GM21717 (cell line): ENCODE measurements at regions not wholly inside any gene's neighbourhood (a gene's known extent, or its start where the extent isn't known, plus 50 kb on each side); places are given as distances from the start of the nearest gene placed in this dataset.

ENCODE experiments used
- ATAC-seq: cut with Tn5 transposase; IDR thresholded peaks from one replicate; pipeline ENCODE4 v1.9.1; 2021; ENCODE audit warnings: mild to moderate bottlenecking, moderate library complexity; ENCODE audit not compliant: unreplicated experiment

DNA sequence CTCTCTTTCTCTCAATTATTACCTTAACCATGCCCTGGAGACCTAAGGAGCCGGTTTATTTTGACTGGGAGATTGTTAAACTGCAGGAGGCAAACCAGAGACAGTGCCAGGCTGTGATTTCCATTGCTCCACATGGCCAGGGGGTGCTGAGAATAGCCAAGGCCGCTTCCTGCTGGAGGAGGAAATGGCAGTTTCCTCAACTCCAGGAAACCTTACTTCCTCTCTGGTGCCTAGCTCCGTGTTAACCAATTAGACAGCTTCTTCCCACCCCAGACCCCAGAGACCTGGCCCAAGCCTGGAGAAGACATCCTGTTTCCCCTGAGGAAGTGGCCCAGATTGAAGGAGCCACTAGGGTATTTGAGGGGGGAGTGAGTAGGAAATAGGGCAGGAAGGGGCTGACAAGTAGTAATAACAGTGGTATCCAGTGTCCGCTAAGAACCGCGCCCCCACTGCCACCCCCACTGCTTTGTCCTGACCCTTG lies 161.2 kb downstream of the PLPP3 start:
- ATAC-seq = no peak

DNA sequence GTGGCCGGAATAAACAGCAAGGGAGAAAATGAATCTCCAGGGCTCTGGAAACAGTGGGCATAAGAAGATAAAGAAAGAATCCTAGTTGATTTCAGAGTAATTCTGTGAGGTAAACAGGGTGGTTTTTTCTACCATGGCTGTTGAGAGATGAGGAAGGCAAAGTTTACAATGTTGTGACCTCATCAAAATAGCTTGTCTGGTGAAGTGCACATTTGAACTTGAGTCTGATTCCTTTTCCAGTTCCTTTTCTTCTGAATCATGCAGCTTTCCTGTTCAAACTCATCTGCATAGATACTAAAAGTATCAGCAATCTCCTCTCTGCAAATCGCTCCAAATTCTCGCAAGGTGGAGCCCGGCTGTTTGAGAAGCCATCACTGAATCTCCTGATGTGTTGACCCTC lies 161.7 kb downstream of the PLPP3 start:
- ATAC-seq = no peak

DNA sequence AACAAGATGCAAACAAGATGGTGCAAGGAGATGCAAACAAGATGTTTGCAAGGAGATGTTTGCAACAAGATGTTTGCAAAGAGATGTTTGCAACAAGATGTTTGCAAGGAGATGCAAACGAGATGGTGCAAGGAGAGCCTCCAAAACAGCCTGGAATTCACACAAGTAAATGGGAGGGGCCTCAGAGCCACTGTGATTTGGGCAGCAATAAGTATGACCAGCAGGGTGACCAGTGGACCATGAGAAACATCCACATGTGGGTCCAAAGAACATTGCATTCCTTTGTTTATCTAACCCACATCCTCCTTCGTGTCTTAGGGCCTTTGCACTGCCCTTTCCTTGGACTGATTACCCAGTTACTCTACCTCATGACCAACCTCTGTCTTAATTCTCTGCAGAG lies 162.9 kb downstream of the PLPP3 start:
- no peak for ATAC-seq

DNA sequence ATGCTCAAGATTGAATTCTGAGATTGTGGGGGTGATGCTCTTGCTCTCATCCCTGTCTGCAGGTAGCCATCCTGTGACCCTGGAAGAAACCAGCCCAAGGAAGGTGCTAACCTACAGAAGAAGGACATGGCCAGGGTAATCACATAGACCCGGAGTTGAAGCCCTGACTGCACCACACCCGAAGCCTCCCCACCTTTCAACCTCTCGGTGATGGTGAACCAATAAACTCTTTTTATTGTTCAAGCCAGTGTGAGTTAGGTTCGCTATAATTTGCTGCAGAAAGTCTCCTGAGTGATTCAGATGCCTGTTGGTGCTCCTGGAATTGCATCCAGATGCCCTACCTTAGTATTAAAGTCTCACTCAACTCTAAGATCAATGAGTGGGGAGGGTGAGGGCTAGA lies 163.6 kb downstream of the PLPP3 start:
- ATAC-seq = no peak

DNA sequence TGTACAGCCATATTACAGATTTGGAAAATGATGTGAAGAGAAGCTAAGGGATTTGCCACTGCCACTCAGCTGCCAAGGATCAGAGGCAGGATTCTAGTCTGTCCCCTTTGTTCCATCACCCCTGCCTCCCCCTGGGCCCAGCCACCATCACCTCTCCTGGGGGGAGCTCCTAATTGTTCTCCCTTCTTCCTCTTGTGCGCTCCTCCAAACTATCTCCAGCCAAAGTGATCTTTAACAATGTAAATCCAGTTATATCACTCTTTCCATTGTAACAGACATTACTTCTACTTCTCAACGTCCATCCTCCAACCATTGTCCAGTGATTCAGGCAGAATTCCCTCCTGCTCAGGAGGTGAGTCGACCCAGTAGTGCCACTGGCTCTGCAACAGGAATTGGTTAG lies 164.1 kb downstream of the PLPP3 start:
- ATAC-seq = no peak

DNA sequence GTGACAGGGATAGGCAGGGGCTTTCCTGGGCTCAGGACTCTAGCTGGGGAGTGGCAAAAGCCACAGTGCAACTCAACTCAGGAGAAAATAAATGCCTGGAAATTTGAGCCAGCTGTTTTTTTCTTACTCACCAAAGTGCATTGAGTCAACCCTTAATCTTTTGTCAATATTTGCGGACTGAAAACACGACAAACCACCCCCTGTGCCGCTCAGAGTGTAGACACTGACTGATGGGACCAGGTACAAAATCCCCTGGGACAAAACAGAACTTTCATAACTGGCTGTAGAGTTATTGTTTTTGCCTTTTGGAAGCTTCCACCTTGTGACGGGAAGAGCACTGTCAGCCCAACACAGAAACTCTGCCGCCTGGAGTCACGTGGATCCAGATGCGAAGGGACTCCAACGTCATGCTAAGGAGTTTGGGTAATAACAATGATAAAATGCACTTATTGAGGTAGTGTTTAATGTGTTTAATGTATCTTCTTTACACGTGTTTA lies 164.6 kb downstream of the PLPP3 start:
- ATAC-seq = no peak

DNA sequence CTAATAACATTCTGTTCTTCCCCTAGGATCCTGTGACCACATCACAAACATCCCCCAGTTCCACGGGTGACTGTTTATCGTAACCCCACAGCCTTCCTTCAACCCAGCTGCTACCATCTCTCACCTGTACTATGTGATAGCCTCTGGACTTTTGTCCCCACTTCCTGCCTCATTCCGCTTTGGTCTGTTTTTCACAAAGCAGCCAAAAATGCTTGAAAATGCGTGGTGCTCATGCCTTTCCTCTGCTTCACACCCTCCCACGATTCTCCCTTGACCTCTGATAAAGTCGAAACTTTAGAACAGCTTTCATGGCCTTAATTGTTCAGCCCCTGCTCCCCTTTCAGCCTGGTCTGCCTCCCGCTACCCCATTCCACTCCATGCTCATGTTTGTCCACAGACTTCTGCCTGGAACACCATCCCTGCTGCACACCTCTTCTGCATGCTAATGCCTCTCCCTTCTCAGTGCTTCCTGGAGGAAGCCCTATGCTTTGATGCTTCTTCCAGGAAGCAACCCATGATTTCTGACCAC lies 165.6 kb downstream of the PLPP3 start:
- ATAC-seq = no peak

DNA sequence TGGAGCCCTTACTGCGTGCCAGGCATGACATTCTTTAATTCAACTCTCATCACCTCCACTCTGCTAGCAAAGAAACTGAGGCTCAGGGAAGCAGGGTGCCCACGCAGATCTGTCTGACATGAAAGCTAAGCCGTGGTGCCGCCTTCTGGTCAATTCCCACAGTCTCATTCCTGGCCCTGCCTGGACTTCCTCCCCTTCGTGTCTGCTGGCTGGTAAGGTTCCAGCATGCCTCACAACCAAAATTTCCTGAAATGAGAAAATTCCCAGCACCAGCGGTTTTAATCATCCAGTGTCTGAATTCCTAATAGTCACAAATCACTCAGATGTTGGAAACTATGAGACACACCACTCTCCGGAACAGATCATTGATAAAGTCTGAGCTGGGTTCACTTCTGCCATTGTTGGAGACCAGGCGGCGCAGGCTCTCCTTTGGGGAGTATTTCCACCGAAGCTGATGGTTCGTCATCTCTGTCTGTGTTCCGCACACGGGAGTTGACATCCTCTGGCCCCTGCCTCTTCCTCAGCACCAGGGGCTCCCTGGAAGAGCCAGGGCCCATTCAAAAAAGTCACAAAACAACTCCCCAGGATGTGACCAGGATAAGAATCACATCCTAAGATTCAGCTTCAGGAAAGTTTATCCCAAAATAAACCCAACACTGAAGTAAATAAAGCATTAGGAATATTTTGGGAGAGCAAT lies 167.7 kb downstream of the PLPP3 start:
- no peak for ATAC-seq

DNA sequence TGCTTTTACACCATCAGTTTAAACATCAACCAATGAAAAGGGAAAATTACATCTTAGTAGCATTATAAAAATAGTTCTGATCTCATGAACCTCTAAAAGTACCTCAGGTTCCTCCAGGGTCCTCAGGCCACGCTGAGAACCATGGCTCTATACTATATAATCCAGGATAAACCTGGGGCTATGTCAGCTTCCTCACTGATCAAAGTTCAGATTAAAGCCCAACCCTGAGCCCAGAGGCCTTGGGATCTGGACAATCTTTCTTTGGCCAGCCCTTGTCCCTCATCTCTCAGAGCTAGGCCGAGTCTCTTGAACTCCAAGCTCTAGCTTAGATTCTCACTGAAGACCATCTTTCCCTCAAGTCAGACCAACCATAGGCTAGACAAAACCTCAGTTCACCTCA lies 168.3 kb downstream of the PLPP3 start:
- ATAC-seq = no peak

DNA sequence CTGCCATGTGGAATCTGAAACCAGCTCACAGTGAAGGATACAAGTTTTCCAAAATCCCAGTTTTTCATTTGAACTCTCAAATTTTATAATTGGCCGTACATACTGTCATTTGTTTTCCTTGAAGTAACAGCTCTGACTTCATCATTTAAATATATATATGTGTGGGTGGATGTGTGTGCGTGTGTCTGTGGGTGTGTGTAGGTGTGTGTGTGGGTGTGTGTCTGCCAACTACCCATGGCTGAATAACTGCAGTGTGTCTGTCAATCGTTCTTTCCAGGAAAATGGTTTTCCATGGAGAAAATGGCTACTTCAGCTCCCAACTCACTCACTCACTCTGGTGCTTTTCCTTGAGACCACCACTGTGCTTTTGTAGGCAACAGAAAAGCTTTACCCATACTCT lies 169.0 kb downstream of the PLPP3 start:
- no peak for ATAC-seq

DNA sequence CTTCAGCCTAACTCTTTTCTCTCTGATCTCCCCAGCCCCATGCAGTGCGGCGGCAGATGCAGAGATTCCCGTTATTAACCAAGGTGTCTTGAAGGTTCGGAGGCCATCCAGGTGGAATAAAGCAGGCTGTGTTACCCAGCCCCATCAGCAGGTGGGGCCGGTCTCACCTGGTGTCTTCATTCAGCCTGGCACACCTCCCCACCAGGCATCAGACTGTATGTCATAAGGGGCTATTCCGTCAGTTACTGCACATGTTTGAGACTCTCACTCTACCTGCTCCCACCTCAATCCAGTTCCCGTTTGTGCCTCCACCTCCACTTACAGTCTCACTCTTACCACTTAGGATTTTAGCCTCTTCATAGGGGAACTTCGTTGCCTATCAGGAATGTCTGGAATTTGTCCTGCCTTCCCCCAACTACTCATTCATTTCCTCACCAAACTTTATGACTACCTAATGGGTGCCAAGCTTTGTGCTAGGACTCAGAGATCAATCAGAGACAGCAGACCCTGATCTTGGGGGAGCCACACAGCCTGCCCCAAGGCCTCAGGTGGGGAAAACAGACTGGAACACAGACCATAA lies 170.2 kb downstream of the PLPP3 start:
- ATAC-seq = no peak

DNA sequence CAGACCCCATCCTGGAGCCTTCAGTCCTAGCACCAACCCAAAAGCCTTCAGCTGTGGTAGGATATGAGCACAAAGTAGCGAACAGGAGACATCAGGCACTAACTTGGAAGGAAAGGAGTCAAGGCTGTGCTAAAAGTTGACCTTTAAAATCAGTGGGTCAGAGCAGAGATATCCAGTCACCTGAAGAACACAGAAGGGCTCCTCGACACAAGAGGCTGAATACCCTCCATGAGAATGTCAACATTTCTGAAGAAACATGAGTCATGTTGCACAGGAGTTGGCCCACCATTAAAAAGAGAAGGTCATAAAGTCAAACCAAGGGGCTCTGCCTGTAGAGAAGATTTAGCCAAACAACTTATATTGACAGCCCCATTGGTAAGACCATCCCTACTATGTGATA lies 172.5 kb downstream of the PLPP3 start:
- ATAC-seq = no peak

DNA sequence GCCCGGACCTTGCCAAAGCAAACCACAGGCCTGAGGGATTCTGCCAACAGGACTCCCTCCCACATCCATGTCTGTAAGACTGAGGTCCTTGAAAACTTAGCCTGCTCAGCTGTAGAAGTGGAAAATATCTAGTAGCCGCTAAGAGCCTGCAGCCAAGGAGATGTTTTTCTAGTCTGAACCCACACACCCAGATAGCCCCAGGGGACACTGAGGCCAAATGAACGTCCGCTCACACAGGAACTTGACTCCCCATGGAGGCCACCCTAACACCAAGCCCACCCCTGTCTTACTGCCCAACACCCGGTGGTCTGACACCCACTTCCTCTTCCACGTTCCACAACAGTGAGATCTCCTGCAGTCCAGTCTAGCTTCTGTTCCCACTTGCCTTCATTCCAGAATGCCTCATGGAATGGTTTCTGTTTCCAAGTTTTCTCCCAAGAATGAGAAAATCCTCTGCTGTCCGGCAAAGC lies 174.8 kb downstream of the PLPP3 start:
- ATAC-seq = no peak

DNA sequence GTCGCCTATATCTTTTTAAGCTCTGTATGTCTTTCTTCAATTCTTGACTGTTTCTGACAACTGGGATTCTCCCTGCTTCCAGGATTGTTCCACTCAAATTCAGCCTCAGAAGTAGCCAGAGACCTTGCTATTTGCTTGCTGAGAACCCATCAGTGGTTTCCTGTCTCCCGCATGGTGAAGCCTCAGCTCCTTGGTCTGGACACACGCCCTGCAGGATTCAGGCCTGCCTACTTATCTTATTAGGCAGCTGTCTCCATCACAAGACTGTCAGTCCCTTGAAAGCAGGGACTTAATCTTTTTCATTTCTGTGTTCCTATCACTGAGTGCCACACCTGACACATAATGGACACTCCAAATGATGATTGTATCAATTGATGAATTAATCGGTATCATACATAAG lies 175.3 kb downstream of the PLPP3 start:
- no peak for ATAC-seq

DNA sequence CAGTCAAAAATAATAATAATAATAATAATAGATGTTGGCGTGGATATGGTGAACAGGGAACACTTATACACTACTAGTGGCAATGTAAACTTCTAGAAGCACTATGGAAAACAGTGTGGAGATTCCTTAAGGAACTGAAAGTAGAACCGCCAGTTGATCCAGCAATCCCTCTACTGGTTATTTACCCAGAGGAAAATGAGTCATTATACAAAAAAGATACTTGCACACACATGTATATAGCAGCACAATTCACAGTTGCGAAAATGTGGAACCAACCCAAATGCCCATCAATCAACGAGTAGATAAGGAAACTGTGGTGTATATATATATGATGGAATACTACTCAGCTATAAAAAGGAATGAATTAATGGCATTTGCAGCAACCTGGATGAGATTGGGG lies 176.0 kb downstream of the PLPP3 start:
- ATAC-seq = no peak

DNA sequence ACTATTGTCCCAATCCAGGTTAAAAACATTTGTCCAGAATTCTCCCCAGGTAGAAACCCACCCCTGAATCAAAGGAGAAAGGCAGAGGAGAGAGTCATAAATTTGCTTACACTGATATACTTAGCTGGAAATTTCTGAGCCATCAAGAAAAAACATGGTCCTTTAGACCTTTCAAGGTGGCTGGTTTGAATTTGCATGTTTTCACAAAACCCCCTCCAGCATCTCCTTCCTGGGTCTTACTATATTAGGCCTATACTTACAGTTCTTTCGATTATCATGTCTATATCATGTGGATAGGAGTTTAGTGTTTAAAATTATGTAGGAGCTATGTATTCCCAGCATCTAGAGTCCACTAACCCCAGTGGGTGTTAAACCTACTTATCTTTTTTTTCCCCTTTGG lies 178.2 kb downstream of the PLPP3 start:
- no peak for ATAC-seq

DNA sequence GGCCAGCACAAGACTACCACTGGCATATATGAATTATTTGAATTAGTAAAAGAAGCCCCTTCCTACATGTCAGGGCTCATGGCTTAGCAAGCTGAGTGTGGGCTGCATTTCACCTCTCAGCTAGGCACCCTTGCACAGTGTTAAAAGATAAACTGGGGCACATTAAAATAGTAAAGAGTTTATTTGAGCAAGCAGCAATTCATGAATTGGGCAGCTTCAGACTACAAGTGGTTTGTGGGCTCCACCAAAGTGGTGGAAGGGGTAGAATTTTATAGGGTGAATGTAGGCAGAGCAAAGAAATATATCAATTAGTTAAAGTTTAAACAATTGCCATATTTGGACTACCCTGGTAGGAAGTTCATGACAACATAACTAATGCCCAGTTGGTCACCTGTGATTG lies 178.8 kb downstream of the PLPP3 start:
- ATAC-seq = no peak

DNA sequence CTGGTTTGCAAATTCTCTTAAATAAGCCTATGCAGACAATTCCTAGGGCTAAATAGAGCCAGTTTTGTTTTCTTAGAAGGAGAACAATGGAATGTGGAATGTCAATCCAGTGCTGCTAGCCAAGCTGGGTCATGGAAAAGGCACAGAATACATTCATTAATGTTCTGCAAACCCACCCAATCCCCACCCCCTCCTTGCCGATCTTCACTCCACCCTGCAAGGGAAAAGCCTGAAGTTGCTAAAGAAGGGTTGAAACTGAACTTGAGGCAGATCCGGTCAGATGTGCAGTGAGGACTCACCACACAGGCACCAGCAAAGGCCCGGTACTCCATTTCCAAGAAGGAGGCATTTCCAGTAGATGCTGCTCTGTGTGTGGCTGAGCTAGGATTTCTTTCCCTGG lies 179.6 kb downstream of the PLPP3 start:
- no peak for ATAC-seq

DNA sequence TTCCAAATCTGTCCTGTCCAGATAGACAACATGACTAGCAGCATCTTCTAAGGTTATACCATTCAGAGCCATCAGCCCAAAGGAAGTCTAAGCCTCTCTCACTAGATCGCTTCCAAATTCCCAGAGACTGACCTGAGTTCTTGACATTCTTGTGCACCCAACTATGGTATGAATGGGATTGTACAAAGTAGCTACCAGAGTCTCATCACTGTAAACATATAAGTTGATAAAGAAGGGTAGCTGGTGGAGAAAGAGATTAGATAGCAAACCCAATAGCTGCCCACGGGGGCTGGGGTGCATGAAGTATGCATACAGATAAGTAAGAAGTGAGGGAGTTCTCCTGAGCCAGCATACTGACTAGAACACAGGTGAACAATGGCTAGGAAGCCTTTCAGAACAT lies 180.0 kb downstream of the PLPP3 start:
- ATAC-seq = no peak

DNA sequence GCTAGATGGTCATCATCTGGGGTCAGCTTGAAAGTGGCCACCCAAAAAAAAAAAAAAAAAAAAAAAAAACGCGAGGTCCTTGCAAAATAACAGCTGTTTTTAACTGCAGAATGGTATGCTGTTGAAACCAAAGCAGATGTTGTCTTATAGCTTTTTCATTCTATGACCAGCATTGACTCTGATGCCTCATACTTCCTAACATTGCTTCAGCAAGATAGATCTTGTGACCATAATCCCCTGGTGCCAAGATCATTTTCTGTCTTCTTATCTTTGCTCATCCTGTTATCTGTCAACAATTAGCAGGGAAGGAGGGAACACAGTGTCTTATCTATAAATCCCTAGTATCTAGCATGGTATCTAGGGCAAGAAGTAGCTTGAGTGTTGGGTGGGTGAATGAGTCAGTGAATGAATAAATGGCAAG lies 181.5 kb downstream of the PLPP3 start:
- no peak for ATAC-seq

DNA sequence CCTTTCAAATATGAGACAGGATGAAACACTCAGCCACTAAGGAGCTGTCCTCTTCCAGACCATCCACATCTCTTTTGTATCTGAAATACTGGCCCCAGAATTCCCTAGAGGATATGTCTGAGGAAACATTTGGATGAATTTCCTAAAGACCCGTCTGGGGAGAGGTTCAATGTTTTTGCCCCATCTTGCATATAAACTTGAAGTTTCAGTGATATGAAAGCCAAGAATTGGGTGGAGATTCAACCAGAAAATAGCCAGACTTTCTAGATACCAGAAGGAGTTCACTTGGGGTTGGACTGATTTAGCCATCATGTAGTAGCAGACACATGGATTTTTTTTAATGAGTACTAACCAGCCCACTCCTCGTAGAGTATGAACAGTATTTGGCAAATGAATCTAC lies 182.0 kb downstream of the PLPP3 start:
- no peak for ATAC-seq

DNA sequence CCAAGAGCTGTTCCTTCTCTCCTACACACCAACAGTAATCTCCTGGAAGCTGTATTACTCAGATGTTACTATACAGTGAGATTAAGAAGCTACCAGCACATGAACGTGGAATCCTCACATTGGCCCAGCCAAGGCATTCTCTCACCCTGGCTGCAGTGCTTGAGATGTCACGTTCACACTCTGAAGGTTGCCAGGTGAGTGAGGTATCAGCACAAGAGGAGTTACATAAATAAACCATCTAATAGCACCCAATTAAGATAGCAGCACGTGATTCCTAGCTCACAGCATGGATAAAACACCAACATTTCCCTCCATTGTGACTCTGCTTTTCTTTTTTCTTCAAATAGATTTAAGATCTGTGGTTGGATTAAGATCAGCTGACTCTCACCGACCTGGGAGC lies 182.8 kb downstream of the PLPP3 start:
- ATAC-seq = no peak
